ENCODE measurements at regions not wholly inside any gene's neighbourhood (a gene's known extent, or its start where the extent isn't known, plus 50 kb on each side); places are given as distances from the start of the nearest gene placed in this dataset.

DNA sequence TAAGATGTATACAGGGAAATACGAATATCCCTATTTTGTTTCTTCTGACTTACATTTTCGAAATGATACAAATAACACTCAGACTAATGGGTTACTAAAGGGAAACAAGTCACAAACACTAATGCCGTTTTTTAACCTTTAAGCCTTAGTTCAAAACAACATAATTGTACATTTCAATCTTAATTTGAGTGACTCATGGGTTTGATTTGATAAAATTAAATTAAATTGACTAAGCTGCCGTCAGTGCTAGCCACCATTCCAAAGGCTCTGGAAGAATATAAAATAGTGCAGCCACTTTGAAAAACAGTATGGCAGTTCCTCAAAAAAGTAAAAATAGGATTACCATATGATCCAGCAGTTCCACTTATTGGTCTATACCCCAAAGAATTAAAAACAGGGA lies 133.8 kb upstream of the NT5C1B start:
- DNase-seq (ENCODE audit: low read depth in 2 of 2), result no peak

DNA sequence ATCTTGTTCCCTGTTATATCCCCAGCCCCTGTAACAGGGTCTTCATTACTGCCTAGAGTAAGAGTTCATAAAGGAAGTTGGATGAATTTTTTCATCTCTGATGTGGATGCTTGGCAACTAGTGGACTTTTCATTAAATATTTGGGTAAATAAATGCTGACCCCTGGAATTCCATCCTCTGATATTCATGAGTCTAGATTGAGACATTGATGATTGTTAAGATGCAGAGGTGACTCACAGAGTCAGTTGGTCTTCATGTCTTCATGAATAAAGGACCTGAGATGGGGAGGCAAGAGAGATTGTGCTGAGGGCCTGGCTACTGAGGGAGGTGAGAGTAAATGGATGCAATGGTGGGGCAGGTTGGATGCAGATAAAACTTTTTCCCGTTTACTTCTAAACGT lies 132.7 kb upstream of the NT5C1B start:
- DNase-seq (ENCODE audit: low read depth in 2 of 2), result no peak

DNA sequence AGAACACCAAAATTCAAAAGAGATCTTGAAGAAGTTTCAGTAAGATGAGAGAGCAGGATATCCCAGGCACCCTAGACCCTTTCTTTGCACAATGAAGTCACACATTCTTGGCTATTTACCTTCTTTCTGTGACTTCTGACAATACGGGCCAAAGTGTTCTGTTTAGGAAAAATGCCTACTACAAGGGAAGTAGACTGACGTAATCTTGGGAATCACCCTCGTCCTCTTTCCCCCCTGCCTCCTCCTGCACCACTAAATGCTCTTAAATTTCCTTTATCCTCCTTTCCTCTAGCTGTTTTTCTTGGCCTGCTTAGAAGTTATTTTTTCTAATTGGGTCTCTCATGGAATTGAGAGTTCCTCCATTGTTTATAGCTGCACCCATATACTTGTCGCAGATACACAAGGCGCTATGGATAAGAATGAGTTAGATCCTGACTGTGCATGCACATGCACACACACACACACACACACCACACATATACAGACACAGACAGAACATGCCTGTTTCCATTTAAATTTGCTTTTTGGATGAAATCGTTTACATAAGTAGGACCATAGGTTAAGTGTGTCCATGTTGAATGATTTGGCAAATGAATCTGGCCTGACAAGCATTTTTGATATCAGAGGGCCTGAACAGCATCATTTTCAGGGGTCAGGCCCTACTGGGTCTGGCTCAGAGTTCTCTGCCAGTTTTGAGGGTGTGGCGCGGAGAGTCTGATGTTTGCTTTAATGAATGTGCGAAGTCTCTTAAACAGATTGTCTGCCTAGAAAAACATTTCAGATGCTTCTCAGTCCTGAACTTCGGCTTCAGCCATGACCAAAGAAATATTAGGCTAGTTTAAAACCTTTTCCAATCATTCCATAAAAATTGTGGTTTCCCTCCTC lies 131.9 kb upstream of the NT5C1B start:
- DNase-seq (ENCODE audit: low read depth in 2 of 2), result no peak

DNA sequence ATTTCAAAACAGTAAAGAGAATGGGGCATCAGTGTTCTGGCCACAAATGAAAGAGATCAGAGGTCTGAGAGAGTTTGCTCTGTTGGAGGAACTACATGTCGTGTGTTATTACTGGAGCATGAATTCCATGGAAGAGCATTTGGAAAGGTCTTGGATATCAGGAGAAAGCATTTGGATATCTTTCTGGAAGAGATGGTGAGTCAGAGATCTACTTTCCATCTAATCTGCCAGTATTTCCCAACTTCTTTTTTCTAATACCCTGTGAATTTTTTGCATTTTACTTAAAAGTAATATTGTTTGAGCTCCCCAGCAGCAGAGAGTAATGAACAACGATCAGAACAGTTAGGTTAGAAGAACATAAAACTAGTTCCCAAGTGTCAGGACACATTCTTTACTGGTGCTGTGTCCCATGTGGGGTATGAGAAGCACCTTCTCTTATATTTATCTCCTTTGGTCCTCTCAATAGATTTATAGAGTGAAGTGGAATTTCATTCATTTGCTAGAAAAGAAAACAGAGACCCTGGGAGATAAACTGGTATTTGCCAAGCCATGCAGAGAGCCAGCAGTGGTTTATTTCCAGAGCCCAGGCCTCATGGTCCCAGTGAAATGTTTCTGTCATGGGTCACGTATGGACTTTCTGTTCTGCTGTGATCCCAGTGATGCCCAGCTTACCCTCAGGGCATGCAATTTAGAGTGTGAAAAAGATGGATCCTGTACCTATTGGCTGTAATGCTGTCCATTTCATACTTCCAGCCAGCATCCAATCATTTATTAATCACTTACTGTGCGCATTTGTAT lies 130.8 kb upstream of the NT5C1B start:
- no peak for DNase-seq (ENCODE audit: low read depth in 2 of 2)

DNA sequence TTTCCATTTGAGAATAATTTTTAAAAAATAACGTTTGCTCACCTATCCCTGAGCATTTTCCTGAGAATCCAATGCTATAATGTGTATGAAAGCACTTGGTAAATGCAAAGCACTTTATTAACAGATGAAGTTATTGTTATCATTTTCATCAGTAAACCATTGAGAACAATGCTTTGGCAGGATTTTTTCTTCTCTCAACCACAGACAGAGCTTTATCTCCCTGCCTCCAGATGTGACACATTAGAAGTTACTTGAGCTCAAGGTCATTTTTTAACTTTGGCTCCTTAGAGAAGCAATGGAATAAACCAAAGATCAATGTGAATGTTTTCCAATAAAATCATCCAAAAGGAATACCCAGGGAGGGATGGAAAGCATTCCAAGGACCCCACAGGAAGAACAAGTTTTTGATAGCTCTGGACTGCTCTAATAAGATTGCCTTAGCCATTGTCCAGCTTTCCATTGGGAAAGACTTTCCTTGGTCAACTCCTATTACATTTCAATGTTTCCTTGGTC lies 118.9 kb upstream of the NT5C1B start:
- DNase-seq (ENCODE audit: low read depth in 2 of 2), result no peak

DNA sequence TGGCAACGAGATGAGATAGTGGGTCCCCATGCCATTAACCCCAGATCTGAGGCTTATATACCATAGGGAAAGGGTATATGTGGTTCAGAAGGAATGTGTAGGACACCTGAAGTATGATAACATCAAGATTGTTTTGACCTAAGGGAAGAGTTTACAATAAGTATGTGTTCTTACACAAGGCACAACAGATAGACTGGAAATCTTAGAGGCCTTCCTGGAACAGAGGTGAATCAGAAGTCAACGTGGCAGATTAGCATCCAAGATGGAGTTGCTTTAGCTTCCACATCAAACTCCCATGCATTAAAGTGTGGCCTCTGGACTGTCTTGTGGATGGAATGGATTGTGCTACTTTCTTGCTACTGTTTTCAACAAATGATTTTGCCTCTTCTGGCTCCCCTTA lies 116.6 kb upstream of the NT5C1B start:
- no peak for DNase-seq (ENCODE audit: low read depth in 2 of 2)

DNA sequence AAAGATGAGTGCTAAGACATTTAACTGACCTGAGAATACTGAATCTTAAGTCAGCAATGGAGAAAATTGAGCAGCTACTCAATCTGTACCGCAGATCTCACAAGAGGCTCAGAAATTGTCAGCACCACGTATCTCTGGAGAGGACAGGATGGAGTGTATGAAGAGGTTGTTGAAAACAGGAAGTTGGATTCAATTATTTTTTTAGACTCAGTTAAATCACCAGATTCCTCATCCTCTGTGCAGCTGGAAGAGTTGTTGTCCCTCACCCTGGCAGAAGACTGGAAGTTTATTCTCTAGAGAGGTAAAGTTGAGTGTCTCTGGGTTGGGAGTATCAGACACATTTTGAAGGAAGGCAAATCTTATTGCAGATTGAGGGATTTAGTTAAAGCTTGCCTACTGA lies 114.9 kb upstream of the NT5C1B start:
- no peak for DNase-seq (ENCODE audit: low read depth in 2 of 2)

DNA sequence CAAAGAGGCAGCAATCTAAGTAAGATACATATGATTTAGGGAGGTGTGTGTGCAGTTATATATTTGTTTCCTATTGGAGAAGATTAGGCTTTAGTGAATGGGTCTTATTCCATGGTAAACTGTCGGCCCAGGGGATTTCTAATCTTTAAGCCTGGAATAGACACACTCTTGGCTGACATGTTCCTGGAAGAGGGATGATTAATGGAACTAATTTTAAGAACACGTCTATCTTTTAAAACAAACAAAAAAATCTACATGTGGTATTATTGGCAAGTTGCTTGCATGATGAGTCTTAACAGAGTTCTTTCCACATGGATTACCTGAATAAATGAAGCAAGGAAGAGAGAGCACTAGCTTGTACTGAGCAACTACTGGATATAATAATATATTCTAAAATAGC lies 114.2 kb upstream of the NT5C1B start:
- DNase-seq (ENCODE audit: low read depth in 2 of 2), result no peak

DNA sequence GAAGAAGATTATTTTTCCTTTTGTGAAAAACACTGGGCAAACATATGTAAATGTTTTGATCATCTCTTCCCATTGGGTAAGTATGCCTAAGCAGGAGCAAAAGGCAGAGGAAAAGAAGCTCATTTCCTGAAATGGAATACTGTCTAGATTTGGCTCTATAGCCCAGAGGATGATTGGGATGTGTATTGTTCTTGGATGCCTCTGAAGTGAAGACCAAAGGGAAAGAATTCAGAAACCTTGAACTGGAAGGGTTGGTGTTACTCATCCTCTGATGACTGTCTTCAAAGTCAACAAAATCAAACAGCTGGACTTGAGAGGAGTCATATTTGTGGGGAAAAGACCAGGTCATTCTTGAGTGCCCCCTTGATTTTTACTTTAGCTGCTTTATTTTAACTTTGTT lies 112.6 kb upstream of the NT5C1B start:
- DNase-seq (ENCODE audit: low read depth in 2 of 2), result no peak

DNA sequence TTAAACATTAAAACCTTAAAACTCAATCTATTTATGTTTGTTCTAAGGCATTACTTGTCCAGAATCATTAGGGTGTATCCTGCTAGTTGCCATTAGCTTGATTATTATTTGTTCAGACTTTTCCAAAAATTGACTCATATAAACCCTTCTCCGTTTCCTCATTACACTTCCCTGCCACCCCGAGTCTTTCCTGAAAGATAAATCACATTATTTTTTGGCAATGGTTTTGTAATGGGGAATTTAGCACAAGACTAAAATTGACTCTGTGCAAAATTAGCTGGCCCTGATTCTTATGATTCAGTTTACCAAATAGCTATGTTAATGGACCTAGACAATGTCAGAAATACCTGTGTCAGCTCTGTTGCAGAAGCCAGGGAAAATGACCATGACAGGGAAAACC lies 112.2 kb upstream of the NT5C1B start:
- no peak for DNase-seq (ENCODE audit: low read depth in 2 of 2)

DNA sequence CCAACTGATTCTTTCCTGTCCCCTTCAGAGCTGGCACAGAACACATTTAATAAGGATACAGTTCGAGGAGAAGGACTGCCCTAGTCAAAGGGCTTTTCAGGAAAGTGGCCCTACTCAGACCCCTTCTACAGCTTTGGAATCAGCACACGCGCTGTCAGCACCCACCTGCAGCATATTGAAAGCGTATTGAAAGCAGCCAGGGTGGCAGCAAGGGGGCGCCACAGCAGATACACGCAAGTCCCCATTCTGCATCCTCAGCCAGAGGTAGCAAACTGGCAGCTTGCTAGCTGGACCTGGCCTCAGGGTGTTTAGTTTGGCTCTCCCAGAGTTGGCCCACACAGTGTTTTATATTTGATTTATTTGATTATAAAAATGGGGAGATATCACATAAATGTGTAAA lies 101.0 kb upstream of the NT5C1B start:
- DNase-seq (ENCODE audit: low read depth in 2 of 2), result no peak

DNA sequence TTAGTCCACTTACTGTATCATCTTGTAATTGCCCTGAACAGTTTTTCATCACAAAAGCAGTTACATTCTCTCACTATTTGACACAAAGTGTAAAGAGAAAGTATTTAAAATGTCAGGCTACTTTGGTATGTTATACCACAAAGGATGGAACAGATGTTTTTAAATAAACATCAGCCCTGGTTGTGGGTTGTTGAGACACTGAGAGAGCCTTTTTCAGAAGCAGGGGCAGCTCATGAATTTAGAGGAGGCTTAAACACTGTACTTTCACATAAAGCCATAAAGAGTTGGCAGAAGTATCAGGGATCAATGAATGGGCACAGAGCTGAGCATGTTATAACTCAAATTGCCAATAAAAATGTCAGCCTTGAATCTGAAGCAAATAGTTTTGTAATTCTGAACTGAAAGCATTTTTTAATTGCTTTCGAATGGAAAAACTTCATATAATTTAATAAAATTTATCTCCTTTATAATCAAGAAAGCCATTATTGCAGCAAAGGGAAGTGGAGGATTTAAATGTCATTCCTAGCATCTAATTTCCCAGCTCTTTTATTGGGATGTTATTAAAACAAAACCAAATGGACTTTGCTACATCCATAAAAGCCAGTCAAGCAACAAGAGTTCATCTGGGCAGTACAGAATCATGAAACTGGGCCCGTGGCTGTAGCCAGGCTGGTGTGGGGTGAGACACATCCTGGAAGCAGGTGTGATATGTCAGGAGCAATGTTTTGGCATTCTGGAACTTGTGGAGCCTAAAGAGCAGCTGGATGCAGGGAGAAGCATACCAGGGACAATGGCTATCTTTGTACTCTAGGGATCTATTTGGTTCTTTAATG lies 95.1 kb upstream of the NT5C1B start:
- DNase-seq (ENCODE audit: low read depth in 2 of 2), result no peak

DNA sequence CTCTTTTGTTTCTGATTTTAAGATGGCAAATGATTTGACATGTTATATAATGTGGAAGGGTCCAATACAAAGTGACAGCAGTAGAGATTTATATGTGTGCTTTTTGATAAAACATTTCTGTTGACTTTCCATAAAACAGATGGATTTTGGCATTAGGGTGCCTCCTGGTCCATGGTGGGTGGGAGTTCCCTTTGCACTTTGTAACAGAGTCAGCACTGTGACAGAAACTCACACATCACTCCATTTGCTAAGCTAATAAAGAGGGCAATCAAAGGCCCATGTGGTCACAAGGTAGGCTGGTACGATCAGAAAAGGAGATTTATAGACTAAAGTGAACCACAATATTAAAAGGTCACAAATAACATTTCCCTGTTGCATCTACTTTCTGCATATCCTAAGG lies 93.3 kb upstream of the NT5C1B start:
- DNase-seq (ENCODE audit: low read depth in 2 of 2), result no peak

DNA sequence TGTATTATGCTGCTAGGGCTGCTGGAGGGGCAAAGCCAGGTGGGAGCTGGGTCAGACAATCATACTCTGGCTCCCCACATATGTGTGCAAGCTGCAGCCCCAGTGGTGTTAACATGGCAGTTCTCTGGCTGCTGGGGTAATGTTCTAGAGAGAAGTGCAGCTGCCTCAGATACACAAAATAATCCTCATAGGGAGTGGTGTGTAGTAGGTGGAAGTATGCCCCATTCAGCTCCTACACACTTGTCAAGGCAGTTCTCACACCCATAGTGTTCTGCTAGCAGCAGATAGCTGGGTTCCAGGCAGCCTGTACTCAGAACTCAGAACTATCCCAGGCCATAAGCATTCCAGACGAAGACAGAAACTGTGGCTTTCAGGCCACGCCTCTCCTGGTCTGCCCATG lies 87.9 kb upstream of the NT5C1B start:
- no peak for DNase-seq (ENCODE audit: low read depth in 2 of 2)

DNA sequence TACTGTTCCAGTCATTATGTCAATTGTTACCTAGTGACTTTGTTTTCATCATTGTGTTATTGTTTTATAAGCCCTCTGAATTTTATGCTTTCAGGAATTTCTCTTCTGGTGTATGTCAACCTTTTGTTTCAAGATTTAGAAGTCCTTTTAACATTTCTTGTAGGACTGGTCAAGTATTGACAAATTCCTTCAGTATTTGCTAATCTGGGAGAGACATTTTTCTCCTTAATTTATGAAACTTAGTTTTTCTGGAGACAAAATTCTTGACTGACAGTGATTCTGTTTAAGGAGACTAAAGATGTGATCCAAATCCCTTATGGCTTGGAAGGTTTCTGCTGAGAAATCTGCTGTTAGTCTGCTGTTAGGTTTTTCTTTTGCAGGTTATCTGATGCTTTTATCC lies 84.9 kb upstream of the NT5C1B start:
- no peak for DNase-seq (ENCODE audit: low read depth in 2 of 2)

DNA sequence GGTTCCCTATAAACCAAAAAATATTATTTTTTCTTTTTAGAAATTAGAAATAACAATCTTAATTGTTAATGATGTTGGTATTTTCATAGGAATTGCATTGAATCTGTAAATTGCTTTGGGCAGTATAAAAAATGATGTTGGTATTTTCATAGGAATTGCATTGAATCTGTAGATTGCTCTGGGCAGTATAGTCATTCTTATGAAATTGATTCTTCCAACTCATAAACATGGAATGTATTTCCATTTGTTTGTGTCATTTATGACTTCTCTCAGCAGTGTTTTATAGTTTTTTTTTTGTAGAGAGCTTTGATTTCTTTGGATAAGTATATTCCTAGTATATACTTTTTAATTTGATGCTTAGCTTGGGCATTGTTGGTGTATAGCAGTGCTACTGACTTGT lies 82.0 kb upstream of the NT5C1B start:
- no peak for DNase-seq (ENCODE audit: low read depth in 2 of 2)

DNA sequence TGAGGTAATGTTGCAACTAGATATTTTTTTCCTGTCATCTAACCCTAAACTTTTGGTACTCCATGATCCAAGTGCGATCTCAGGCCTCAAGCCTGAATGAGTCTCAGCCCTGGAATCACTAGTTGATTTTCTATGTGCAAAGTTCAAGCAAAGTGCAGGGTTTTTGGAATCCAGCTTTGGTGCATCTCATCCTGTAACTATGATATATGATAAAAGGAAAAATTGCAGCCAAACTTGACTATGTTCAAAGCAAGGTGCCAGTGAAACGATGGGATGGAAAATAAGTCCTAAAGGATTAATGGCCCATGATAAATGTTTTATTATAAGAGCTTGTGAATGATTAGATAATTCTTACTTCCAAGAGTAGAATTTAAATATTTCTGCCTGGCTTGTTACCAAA lies 78.9 kb upstream of the NT5C1B start:
- DNase-seq (ENCODE audit: low read depth in 2 of 2), result no peak

DNA sequence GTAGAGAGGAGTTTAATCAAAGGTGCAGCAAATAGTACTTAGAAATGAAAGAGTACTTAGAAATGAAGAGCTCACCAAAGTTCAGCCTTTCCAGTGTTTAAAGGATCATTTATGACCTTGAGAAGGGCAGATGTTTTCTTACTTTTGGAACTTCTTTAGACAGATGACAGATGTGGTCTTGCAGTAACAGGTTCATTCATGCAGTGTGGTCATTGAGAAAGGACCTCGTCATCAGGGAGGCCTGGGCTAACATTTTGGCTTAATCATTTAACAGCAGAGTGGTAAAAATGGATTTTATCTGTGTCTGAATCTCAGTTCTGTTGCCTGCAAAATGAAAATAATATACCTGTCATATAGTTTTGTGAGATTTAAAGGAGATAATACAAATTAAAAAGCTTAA lies 75.1 kb upstream of the NT5C1B start:
- no peak for DNase-seq (ENCODE audit: low read depth in 2 of 2)

DNA sequence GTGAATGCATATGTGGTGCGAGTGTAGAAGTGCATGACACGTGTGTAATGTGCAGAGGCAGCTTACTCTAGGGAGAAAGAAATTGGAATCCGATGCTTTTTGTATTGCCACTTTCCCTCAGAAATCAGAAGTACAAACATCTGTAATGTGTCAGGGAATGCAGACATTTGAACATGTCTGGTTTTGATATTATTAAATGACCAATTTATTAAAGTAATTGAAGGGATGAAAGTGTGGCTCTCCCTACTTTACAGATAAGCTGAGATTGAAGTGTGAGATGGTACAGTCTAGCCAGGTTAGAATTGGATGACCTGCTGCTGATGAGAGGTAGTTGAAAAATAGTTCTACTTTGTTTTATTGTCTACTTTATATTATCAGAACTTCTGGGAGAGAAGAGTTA lies 74.5 kb upstream of the NT5C1B start:
- no peak for DNase-seq (ENCODE audit: low read depth in 2 of 2)

DNA sequence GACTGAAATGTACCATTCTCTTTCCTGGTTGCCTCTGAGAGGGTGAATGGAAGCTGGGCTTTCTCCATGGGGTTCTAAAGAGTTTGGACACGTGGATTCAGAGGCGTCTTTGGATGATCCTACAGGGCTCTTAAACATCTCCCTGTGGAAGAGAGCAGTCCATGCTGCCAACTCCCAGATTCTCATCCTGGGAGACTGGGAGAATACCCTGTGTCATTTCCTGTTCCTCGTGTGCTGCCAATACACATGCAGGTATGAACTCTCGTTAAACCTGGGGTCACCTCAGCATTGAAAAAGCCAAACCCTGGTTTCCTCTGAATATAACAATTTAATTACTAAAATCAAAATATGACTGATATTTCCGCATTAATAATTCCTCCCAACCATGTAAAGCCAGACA lies 73.3 kb upstream of the NT5C1B start:
- no peak for DNase-seq (ENCODE audit: low read depth in 2 of 2)

DNA sequence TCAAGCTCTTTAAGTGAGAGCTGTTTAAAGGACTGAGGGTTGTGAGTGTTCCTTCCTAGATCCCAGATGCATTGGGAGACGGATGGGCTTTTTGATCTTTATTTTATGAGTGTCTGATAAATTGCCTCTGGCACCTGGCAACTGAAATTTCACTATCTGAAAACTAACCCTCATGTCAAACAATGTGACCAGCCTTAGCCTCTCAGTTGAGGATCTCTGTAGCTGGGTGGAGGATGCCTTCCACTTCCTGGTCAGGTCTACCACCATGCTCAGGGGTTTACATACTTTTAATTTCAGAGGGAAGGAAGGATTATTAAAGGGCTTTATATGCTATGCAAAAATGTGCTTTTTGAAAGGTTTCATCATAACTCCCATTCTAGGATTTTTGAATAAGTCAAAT lies 70.5 kb upstream of the NT5C1B start:
- no peak for DNase-seq (ENCODE audit: low read depth in 2 of 2)

DNA sequence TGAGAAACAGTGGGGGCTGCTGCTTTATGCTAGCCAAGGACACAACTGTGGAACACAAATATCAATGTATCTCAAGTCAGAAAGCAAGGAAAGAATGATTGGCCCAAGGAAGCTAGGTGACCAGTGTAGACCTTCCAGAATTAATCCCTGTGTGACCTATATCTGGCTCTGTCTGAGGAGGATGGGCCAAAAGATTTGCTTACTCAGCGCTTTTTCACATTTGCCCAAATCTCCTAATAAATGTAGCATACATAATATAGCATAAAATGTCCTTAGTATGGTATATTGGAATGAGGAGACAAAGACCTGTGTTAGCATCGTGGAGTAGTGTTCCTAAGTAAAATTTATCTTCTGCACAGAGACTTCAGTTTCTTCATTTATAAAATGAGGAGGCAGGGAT lies 66.7 kb upstream of the NT5C1B start:
- no peak for DNase-seq (ENCODE audit: low read depth in 2 of 2)

All from stimulated activated CD8-positive, alpha-beta memory T cell treated with anti-CD3 and anti-CD28 coated beads, Interleukin-15, amount 100 ng/mL, for 48 hours (primary cell).